Gastroesophageal sphincter (tissue), 4 donors: ENCODE measurements at regions not wholly inside any gene's neighbourhood (a gene's known extent, or its start where the extent isn't known, plus 50 kb on each side); places are given as distances from the start of the nearest gene placed in this dataset.
"Not testable (repeated sequence)": the region's sequence is repeated elsewhere in the genome, so short reads cannot be mapped to it uniquely, and the experiment has no call there.

ENCODE experiments used
- ATAC-seq: fragments of 150-250 bp; one replicate; pipeline ENCODE4 v1.9.1; 2016; ENCODE audit warnings: mild to moderate bottlenecking, moderate library complexity
- H3K27ac ChIP-seq, 4 donors: fragments of 200-600 bp; sonication (generic) in 3 of 4; 1 replicate in 3 of 4; 2 replicates in 1 of 4; pipeline ENCODE4 v1.5.1; 2016 to 2019
- H3K27me3 ChIP-seq: fragments of 200-600 bp; sonication (generic); one replicate; pipeline ENCODE4 v1.5.1; 2019
- H3K36me3 ChIP-seq, 2 donors: fragments of 200-600 bp; sonication (generic); one replicate each; pipeline ENCODE4 v1.5.1; 2019; ENCODE audit warnings: control low read depth in 1 of 2
- H3K4me1 ChIP-seq, 3 donors: fragments of 200-600 bp; sonication (generic); 1 replicate in 2 of 3; 2 replicates in 1 of 3; pipeline ENCODE4 v1.5.1; 2016 to 2019; ENCODE audit warnings: control low read depth in 2 of 3
- H3K4me3 ChIP-seq, 2 donors: fragments of 200-600 bp; sonication (generic); one replicate each; pipeline ENCODE4 v1.5.1; 2019; ENCODE audit warnings: mild to moderate bottlenecking in 1 of 2, moderate library complexity in 1 of 2
- H3K9me3 ChIP-seq, 3 donors: fragments of 200-600 bp; sonication (generic); one replicate each; pipeline ENCODE4 v1.5.1; 2017 to 2019; ENCODE audit warnings: control low read depth in 2 of 3
- EP300 ChIP-seq: sonication (generic); formaldehyde crosslinking; IDR thresholded peaks from one replicate; pipeline ENCODE4 v1.6.1; 2017; ENCODE audit warnings: antibody characterized with exemption, mild to moderate bottlenecking
- POLR2A ChIP-seq, 2 donors: fragments of 450-650 bp; IDR thresholded peaks; one replicate each; pipeline ENCODE4 v1.6.1; 2017; ENCODE audit warnings: antibody characterized with exemption in 2 of 2, mild to moderate bottlenecking in 2 of 2, moderate library complexity in 1 of 2
- POLR2AphosphoS5 ChIP-seq: sonication (generic); formaldehyde crosslinking; IDR thresholded peaks from one replicate; pipeline ENCODE4 v1.6.1; 2017; ENCODE audit warnings: antibody characterized with exemption
- WGBS, 2 donors: methylation state at CpG; one replicate each; pipeline ENCODE4 v1.1.5; 2018; ENCODE audit warnings: low coverage in 1 of 2; 5-methylcytosine and 5-hydroxymethylcytosine counted together
- TF ChIP-seq, protein P1 (sequence below), 4 experiments: fragments of 200-600 bp in 2 of 4; fragments of 450-650 bp in 2 of 4; sonication (generic) in 1 of 4; IDR thresholded peaks; one replicate each; pipeline ENCODE4 v1.5.1; 2017 to 2019; ENCODE audit warnings: antibody characterized with exemption in 4 of 4, mild to moderate bottlenecking in 2 of 4, moderate library complexity in 2 of 4

DNA sequence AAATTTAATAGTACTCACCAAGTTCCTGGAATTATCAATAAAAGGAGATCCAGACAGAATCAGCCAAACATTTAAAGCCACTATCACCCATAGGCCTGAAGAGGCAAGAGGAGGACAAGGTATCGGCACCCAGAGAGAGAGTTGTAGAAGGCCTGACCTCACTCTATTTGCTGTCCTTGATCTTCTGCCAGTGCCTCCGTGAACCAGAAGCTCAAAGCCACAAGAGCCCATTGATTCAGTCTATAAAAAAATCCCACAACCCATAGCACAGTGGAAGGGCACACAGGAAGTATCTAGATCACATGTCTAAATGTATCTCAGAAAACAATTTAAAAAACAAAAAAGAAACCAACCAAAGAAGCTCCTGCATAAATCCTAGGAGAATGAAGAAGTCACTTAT lies 68.6 kb upstream of the FAM174B start:
- H3K4me1 ChIP-seq: no peaks in the 10 kb centered on the region
- H3K4me3 ChIP-seq: no peak overlapping the region
- no peaks in the 10 kb centered on the region for H3K9me3 ChIP-seq
- no peak for TF ChIP-seq EP300
- TF ChIP-seq, protein P1, sequence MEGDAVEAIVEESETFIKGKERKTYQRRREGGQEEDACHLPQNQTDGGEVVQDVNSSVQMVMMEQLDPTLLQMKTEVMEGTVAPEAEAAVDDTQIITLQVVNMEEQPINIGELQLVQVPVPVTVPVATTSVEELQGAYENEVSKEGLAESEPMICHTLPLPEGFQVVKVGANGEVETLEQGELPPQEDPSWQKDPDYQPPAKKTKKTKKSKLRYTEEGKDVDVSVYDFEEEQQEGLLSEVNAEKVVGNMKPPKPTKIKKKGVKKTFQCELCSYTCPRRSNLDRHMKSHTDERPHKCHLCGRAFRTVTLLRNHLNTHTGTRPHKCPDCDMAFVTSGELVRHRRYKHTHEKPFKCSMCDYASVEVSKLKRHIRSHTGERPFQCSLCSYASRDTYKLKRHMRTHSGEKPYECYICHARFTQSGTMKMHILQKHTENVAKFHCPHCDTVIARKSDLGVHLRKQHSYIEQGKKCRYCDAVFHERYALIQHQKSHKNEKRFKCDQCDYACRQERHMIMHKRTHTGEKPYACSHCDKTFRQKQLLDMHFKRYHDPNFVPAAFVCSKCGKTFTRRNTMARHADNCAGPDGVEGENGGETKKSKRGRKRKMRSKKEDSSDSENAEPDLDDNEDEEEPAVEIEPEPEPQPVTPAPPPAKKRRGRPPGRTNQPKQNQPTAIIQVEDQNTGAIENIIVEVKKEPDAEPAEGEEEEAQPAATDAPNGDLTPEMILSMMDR (IDR thresholded peaks at IDR 0.05): no peak
- TF ChIP-seq POLR2AphosphoS5: no peak
- 80 to 92% methylated on average over 2 of the region's 2 CpGs for WGBS, 2 donors
- H3K36me3 ChIP-seq: no peaks in the 10 kb centered on the region
- no peak for ATAC-seq
- no peak overlapping the region for H3K27ac ChIP-seq
- no peaks in the 10 kb centered on the region for H3K27me3 ChIP-seq

DNA sequence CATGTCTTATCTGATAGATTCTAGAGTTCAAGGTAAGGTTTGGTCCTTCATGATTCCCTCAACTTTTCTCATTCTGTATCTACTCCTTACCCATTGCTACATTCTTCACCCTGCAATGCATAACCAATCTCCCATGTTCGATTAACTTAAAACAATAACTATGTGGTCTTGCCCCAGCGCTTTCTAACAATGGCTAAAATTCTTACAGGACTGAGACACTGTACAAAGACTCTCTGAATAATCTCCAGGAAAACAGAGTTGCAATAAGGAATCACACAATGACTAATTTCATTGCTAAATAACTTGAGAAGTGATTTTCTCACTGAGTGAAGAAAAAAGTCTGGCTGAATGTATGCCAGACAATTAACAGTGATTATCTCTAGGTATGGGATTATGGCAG lies 69.6 kb upstream of the FAM174B start:
- Histone ChIP-seq H3K27me3 (no peaks in the 10 kb centered on the region), H3K36me3 (no peaks in the 10 kb centered on the region), H3K27ac (no peak overlapping the region), H3K9me3 (no peaks in the 10 kb centered on the region), H3K4me1 (no peaks in the 10 kb centered on the region), H3K4me3 (no peak overlapping the region)
- no peak for ATAC-seq
- WGBS, 2 donors: 90 to 97% methylated on average over 2 of the region's 2 CpGs
- TF ChIP-seq POLR2AphosphoS5: no peak

DNA sequence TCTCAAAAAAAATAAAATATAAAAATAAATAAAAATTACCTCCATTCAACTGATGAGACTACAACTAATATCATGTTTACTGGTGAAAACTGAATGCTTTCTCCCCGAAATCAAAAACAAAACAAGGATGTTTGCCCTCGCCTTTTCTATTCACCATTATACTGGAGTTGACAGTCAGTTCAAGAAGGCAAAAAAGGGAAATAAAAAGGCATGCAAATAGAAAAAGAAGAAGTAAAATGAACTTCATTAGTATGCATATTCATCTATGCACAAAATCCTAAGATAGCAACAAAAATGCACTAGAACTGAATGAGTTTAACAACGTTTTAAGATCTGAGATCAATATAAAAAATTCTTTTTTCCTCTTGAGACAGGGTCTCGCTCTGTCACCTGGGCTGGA lies 72.7 kb upstream of the FAM174B start:
- no peaks in the 10 kb centered on the region for H3K36me3 ChIP-seq
- no peaks in the 10 kb centered on the region for H3K9me3 ChIP-seq
- no peaks in the 10 kb centered on the region for H3K27me3 ChIP-seq
- H3K4me3 ChIP-seq: no peak overlapping the region
- H3K4me1 ChIP-seq: no peaks in the 10 kb centered on the region
- no peak overlapping the region for H3K27ac ChIP-seq
- 50 to 79% methylated on average over 4 of the region's 4 CpGs for WGBS, 2 donors
- no peak for TF ChIP-seq EP300
- no peak for TF ChIP-seq POLR2A (IDR thresholded peaks at IDR 0.05)
- TF ChIP-seq, protein P1 (IDR thresholded peaks at IDR 0.05): no peak
- ATAC-seq: no peak

DNA sequence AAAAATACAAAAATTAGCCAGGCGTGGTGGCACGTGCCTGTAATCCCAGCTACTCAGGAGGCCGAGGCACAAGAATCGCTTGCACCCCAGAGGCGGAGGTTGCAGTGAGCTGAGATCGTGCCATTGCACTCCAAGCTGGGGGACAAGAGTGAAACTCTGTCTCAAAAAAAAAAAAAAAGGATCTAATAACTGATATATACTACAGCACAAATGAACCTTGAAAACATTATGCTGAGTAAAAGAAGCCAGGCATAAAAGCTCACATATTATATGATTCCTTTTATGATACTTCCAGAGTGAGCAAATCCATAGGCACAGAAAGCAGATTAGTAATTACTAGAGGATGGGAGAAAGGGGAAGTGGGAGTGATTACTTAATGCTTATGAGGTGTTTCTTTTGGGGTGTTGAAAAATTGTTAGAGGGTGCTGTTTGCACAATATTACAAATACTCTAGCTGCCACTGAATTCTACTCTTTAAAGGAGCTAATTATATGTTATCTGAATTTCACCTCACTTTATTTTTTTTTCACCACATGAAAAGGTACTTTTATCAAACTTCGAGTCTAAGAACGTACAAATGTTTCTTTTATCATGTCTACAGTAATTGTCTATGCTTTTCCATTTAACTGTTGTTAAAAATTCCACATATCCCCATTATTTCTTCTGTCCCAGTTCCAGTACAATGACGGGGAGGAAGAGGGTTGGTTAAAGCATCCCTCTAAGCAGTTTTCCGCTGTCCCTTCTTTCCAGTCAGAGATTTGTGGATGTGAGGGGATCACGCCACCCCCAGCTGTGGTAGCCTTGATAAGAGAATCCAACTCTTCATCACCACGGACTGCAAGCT lies 77.7 kb upstream of the FAM174B start:
- peaks cover 0 to 4% (median 0%) of the 10 kb centered on the region in 3 donors for H3K4me1 ChIP-seq
- WGBS, 2 donors: 64 to 85% methylated on average over 2 to 10 of the region's 12 CpGs
- H3K9me3 ChIP-seq: no peaks in the 10 kb centered on the region
- H3K4me3 ChIP-seq: peak overlapping the region; percentile 47 to 68
- H3K27ac ChIP-seq: peak overlapping the region in 3 of 4 donors; percentile 68 to 82 (median 77)
- no peaks in the 10 kb centered on the region for H3K27me3 ChIP-seq
- no peaks in the 10 kb centered on the region for H3K36me3 ChIP-seq
- ATAC-seq: no peak
- no peak for TF ChIP-seq POLR2A (IDR thresholded peaks at IDR 0.05)
- TF ChIP-seq EP300: no peak
- TF ChIP-seq, protein P1 (IDR thresholded peaks at IDR 0.05): no peak
- TF ChIP-seq POLR2AphosphoS5: no peak

DNA sequence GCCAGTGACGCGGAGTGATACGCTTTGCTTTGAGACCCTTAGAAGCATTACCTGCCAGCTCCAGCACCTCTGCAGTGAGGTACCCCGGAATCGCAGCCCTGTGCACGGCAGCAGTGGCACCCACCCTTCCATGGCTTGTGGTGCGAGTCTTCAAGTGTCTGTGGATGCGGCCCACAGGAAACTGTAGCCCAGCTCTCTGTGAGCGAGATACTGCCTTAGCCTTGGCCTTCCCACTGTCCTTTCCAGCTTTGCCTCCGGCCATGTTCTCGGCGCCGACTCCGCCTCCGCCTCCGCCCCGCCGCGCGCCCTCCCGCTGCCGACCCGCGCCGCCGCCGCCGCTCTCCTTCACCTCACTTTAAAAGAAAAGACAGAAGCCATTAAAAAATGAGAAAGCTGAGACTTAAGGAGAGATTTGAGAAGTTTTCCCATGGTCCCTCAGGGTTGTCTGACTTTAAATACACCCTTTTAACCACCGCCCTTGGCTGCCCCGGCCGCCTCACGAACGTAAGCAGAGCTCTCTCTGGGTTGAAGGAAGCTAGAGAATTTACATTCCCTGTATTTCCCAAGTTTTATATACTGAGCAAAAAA lies 78.5 kb upstream of the FAM174B start:
- H3K27ac ChIP-seq: peak overlapping the region; percentile 7 to 82 (median 72)
- peak overlapping the region; percentile 47 to 68 for H3K4me3 ChIP-seq
- peaks cover 0 to 4% (median 0%) of the 10 kb centered on the region in 3 donors for H3K4me1 ChIP-seq
- TF ChIP-seq, protein P1 (IDR thresholded peaks at IDR 0.05): no peak
- TF ChIP-seq EP300 (no peak), POLR2A (IDR thresholded peaks at IDR 0.05) (no peak), POLR2AphosphoS5 (no peak)
- no peaks in the 10 kb centered on the region for H3K9me3 ChIP-seq
- ATAC-seq: peak; percentile 48
- no peaks in the 10 kb centered on the region for H3K36me3 ChIP-seq
- 0 to 7% methylated on average over 5 to 8 of the region's 33 CpGs for WGBS, 2 donors
- H3K27me3 ChIP-seq: no peaks in the 10 kb centered on the region

DNA sequence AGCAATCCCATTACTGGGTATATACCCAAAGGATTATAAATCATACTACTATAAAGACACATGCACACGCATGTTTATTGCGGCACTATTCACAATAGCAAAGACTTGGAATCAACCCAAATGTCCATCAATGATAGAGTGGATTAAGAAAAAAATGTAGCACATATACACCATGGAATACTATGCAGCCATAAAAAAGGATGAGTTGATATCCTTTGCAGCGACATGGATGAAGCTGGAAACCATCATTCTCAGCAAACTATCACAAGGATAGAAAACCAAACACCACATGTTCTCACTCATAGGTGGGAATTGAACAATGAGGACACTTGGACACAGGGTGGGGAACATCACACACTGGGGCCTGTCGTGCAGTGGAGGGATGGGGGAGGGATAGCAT lies 83.7 kb upstream of the FAM174B start:
- not testable (repeated sequence) for H3K27ac ChIP-seq, H3K4me1 ChIP-seq, H3K4me3 ChIP-seq, H3K27me3 ChIP-seq, H3K36me3 ChIP-seq, ATAC-seq, H3K9me3 ChIP-seq
- 95% methylated on average over 4 of the region's 4 CpGs for WGBS, 2 donors
